ENCODE measurements at regions not wholly inside any gene's neighbourhood (a gene's known extent, or its start where the extent isn't known, plus 50 kb on each side); places are given as distances from the start of the nearest gene placed in this dataset.

DNA sequence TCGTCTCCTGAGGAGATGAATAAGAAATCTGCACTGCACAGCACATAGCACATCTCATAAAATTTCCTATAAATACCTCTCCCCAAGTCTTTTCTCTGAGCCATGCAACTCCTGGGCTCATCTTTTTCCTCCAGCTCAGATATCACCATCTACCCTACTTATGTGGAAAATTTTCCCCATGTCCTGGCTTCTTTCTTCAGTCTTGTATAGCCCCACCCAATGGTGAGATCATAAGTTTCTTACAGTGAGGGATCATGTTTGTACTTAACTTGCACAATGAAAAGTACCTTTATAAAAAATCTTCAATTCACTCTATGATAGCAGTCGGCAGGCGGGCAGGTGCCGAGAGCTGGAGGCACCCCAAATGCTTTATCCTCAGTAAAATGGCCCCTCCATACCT, 198.6 kb upstream of the S100G start:
- FAIRE-seq: no peak

DNA sequence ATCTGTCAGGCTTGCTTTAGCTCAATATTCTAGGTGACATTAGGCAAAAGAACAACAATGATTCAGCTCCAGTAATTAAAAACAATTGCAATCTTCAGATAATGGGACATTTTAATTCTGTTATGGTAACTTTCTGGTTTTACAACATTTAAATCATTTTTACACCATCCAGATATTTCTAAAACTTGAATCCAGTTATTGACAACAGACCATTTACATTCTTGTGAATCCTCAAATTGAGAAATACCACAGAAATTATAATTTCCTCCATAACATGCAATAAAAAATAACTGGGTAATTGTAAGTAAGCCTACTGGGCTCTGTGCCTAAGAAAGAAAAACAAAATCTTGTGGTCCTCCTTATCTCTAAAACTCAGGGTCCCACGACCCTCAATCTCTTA, 195.0 kb upstream of the S100G start:
- H3K27me3 ChIP-seq (ENCODE audit: control insufficient read depth, extremely low read depth, insufficient read depth, low read length): no peaks in the 10 kb centered on the region
- H3K79me2 ChIP-seq (ENCODE audit: control insufficient read depth, insufficient read depth, low read length): no peaks in the 10 kb centered on the region
- no peak overlapping the region for H3K4me2 ChIP-seq (ENCODE audit: control insufficient read depth, extremely low read depth, insufficient read depth, low read depth, low read length)
- H3K9me1 ChIP-seq (ENCODE audit: control insufficient read depth, extremely low read depth, insufficient read depth, low read length): no peaks in the 10 kb centered on the region
- no peak overlapping the region for H3K27ac ChIP-seq (ENCODE audit: control insufficient read depth, insufficient read depth, low read length)
- dilution Hi-C loops (cut with MboI; ENCODE audit: extremely low pct_ligation_motif_present, low sequenced_read_pairs): no loop called here
- no peaks in the 10 kb centered on the region for H3K9me3 ChIP-seq (ENCODE audit: control insufficient read depth, low read depth, low read length)
- no peak overlapping the region for H2AFZ ChIP-seq (ENCODE audit: control insufficient read depth, low read length)
- no peak overlapping the region for H3K4me3 ChIP-seq (ENCODE audit: control insufficient read depth in 2 of 3, extremely low read depth in 1 of 3, insufficient read depth in 2 of 3, low read depth in 1 of 3, low read length in 3 of 3)
- DNase-seq (ENCODE audit: low read depth, low spot score) (no peak), FAIRE-seq (no peak)
- H3K4me1 ChIP-seq (ENCODE audit: control insufficient read depth, extremely low read depth, insufficient read depth, low read length): no peaks in the 10 kb centered on the region
- H4K20me1 ChIP-seq (ENCODE audit: control insufficient read depth, extremely low read depth, insufficient read depth, low read length): no peaks in the 10 kb centered on the region
- H3K36me3 ChIP-seq (ENCODE audit: control insufficient read depth in 2 of 2, extremely low read depth in 1 of 2, insufficient read depth in 2 of 2, low read length in 2 of 2): no peaks in the 10 kb centered on the region
- H3K9ac ChIP-seq (ENCODE audit: control insufficient read depth, extremely low read depth, insufficient read depth, low read length): no peak overlapping the region
- no peak for TF ChIP-seq EZH2 (IDR thresholded peaks at IDR 0.05; ENCODE audit: low read length)
- TF ChIP-seq, protein P1, sequence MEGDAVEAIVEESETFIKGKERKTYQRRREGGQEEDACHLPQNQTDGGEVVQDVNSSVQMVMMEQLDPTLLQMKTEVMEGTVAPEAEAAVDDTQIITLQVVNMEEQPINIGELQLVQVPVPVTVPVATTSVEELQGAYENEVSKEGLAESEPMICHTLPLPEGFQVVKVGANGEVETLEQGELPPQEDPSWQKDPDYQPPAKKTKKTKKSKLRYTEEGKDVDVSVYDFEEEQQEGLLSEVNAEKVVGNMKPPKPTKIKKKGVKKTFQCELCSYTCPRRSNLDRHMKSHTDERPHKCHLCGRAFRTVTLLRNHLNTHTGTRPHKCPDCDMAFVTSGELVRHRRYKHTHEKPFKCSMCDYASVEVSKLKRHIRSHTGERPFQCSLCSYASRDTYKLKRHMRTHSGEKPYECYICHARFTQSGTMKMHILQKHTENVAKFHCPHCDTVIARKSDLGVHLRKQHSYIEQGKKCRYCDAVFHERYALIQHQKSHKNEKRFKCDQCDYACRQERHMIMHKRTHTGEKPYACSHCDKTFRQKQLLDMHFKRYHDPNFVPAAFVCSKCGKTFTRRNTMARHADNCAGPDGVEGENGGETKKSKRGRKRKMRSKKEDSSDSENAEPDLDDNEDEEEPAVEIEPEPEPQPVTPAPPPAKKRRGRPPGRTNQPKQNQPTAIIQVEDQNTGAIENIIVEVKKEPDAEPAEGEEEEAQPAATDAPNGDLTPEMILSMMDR (optimal IDR thresholded peaks at IDR 0.05 in 1 of 3, IDR thresholded peaks at IDR 0.05 in 1 of 3, conservative IDR thresholded peaks at IDR 0.05 in 1 of 3; ENCODE audit: extremely low read depth in 1 of 3, insufficient read depth in 2 of 3, low read length in 3 of 3): no peak

More for the DNA sequence above, 198.6 kb upstream of the S100G start:
- dilution Hi-C loops (cut with MboI; ENCODE audit: extremely low pct_ligation_motif_present, low sequenced_read_pairs): no loop called here
- no peak overlapping the region for H2AFZ ChIP-seq (ENCODE audit: control insufficient read depth, low read length)
- H3K9me1 ChIP-seq (ENCODE audit: control insufficient read depth, extremely low read depth, insufficient read depth, low read length): no peaks in the 10 kb centered on the region
- no peaks in the 10 kb centered on the region for H3K36me3 ChIP-seq (ENCODE audit: control insufficient read depth in 2 of 2, extremely low read depth in 1 of 2, insufficient read depth in 2 of 2, low read length in 2 of 2)
- no peak for TF ChIP-seq EZH2 (IDR thresholded peaks at IDR 0.05; ENCODE audit: low read length)
- TF ChIP-seq, protein P1 (optimal IDR thresholded peaks at IDR 0.05 in 1 of 3, IDR thresholded peaks at IDR 0.05 in 1 of 3, conservative IDR thresholded peaks at IDR 0.05 in 1 of 3; ENCODE audit: extremely low read depth in 1 of 3, insufficient read depth in 2 of 3, low read length in 3 of 3): no peak
- no peaks in the 10 kb centered on the region for H4K20me1 ChIP-seq (ENCODE audit: control insufficient read depth, extremely low read depth, insufficient read depth, low read length)
- DNase-seq (ENCODE audit: low read depth, low spot score): no peak
- H3K79me2 ChIP-seq (ENCODE audit: control insufficient read depth, insufficient read depth, low read length): no peaks in the 10 kb centered on the region
- no peak overlapping the region for H3K4me2 ChIP-seq (ENCODE audit: control insufficient read depth, extremely low read depth, insufficient read depth, low read depth, low read length)
- no peak overlapping the region for H3K9ac ChIP-seq (ENCODE audit: control insufficient read depth, extremely low read depth, insufficient read depth, low read length)
- no peak overlapping the region for H3K27ac ChIP-seq (ENCODE audit: control insufficient read depth, insufficient read depth, low read length)
- H3K9me3 ChIP-seq (ENCODE audit: control insufficient read depth, low read depth, low read length): no peaks in the 10 kb centered on the region
- H3K27me3 ChIP-seq (ENCODE audit: control insufficient read depth, extremely low read depth, insufficient read depth, low read length): no peaks in the 10 kb centered on the region
- no peaks in the 10 kb centered on the region for H3K4me1 ChIP-seq (ENCODE audit: control insufficient read depth, extremely low read depth, insufficient read depth, low read length)
- H3K4me3 ChIP-seq (ENCODE audit: control insufficient read depth in 2 of 3, extremely low read depth in 1 of 3, insufficient read depth in 2 of 3, low read depth in 1 of 3, low read length in 3 of 3): no peak overlapping the region

Measured in keratinocyte (primary cell).